DND-41 (cell line): ENCODE measurements at regions not wholly inside any gene's neighbourhood (a gene's known extent, or its start where the extent isn't known, plus 50 kb on each side); places are given as distances from the start of the nearest gene placed in this dataset.

Experiments used
- ATAC-seq: fragments of 200-7000 bp; cut with Tn5 transposase; 3 replicates; pipeline ENCODE4 v1.9.1; 2021; ENCODE audit warnings: low read depth; ENCODE audit not compliant: insufficient read depth
- DNase-seq: peaks from one replicate; pipeline ENCODE4 v3.0.0-alpha.2; 2020
- H2AFZ ChIP-seq: 2 replicates; pipeline ENCODE4 v1.6.0; 2012; ENCODE audit warnings: low read depth, low read length
- H3K27ac ChIP-seq: 2 replicates; pipeline ENCODE4 v1.5.1; 2012; ENCODE audit warnings: low read length, inconsistent platforms
- H3K27me3 ChIP-seq: fragments of 200-600 bp; sonication (generic); 2 replicates; pipeline ENCODE4 v1.6.0; 2012; ENCODE audit warnings: low read length, mild to moderate bottlenecking, inconsistent platforms; ENCODE audit not compliant: insufficient read depth, poor library complexity
- H3K36me3 ChIP-seq: 2 replicates; pipeline ENCODE4 v1.5.1; 2012; ENCODE audit warnings: low read length, inconsistent platforms; ENCODE audit not compliant: insufficient read depth
- H3K4me1 ChIP-seq: 2 replicates; pipeline ENCODE4 v1.5.1; 2012; ENCODE audit warnings: mild to moderate bottlenecking, low read length; ENCODE audit not compliant: insufficient read depth
- H3K4me2 ChIP-seq: 2 replicates; pipeline ENCODE4 v1.6.0; 2012; ENCODE audit warnings: mild to moderate bottlenecking, moderate library complexity, low read length, inconsistent platforms; ENCODE audit not compliant: insufficient read depth
- H3K4me3 ChIP-seq, 2 experiments: fragments of 200-600 bp in 1 of 2; shearing (Covaris generic) in 1 of 2; 2 replicates each; pipeline ENCODE4 v1.5.1; 2012 to 2016; ENCODE audit warnings: inconsistent platforms in 2 of 2, low read length in 2 of 2, mild to moderate bottlenecking in 2 of 2, low read depth in 1 of 2, moderate library complexity in 1 of 2
- H3K79me2 ChIP-seq: 2 replicates; pipeline ENCODE4 v1.6.0; 2012; ENCODE audit warnings: low read length, inconsistent platforms; ENCODE audit not compliant: insufficient read depth
- H3K9ac ChIP-seq: 2 replicates; pipeline ENCODE4 v1.6.0; 2012; ENCODE audit warnings: low read depth, mild to moderate bottlenecking, inconsistent platforms, low read length, moderate library complexity
- H3K9me3 ChIP-seq: 2 replicates; pipeline ENCODE4 v1.5.1; 2012; ENCODE audit warnings: low read length, moderate library complexity, mild to moderate bottlenecking, inconsistent platforms; ENCODE audit not compliant: insufficient read depth, severe bottlenecking
- H4K20me1 ChIP-seq: 2 replicates; pipeline ENCODE4 v1.6.0; 2012; ENCODE audit warnings: low read length; ENCODE audit not compliant: insufficient read depth
- CTCF ChIP-seq: IDR thresholded peaks from 2 replicates; pipeline ENCODE4 v1.5.1; 2012; ENCODE audit warnings: borderline replicate concordance, low read length, moderate library complexity, mild to moderate bottlenecking; ENCODE audit not compliant: poor library complexity, severe bottlenecking; ENCODE audit errors: extremely low read depth
- EZH2 ChIP-seq: IDR thresholded peaks from 3 replicates; pipeline ENCODE4 v1.6.1; 2012; ENCODE audit warnings: borderline replicate concordance, low read depth, mild to moderate bottlenecking, moderate library complexity, low read length, inconsistent platforms; ENCODE audit not compliant: severe bottlenecking

- Histone ChIP-seq H3K4me2 (no peak overlapping the region), H3K27me3 (no peaks in the 10 kb centered on the region), H3K4me1 (no peaks in the 10 kb centered on the region), H3K9me3 (no peaks in the 10 kb centered on the region), H3K79me2 (no peaks in the 10 kb centered on the region), H3K27ac (no peak overlapping the region), H2AFZ (no peak overlapping the region), H3K4me3 (no peak overlapping the region), H4K20me1 (no peaks in the 10 kb centered on the region), H3K9ac (no peak overlapping the region), H3K36me3 (no peaks in the 10 kb centered on the region)
- no peak for ATAC-seq
- DNase-seq = no peak
- no peak for TF ChIP-seq CTCF
- TF ChIP-seq EZH2 = no peak
Measured at GRCh38 chr5:104247260-104247659, 684.7 kb upstream of the NUDT12 start.

GRCh38 chr5:104241046-104241445, 678.5 kb upstream of the NUDT12 start:
- no peaks in the 10 kb centered on the region for H3K27me3 ChIP-seq
- H3K9ac ChIP-seq = no peak overlapping the region
- no peak overlapping the region for H2AFZ ChIP-seq
- H3K4me3 ChIP-seq = no peak overlapping the region
- TF ChIP-seq EZH2 (no peak), CTCF (no peak)
- H3K36me3 ChIP-seq = no peaks in the 10 kb centered on the region
- H3K9me3 ChIP-seq = no peaks in the 10 kb centered on the region
- no peaks in the 10 kb centered on the region for H3K4me1 ChIP-seq
- ATAC-seq = no peak
- no peak for DNase-seq
- H3K27ac ChIP-seq = no peak overlapping the region
- H4K20me1 ChIP-seq = no peaks in the 10 kb centered on the region
- no peaks in the 10 kb centered on the region for H3K79me2 ChIP-seq
- H3K4me2 ChIP-seq = no peak overlapping the region

- Histone ChIP-seq H3K27ac (no peak overlapping the region), H3K27me3 (no peaks in the 10 kb centered on the region), H3K4me2 (no peak overlapping the region), H3K36me3 (no peaks in the 10 kb centered on the region), H4K20me1 (no peaks in the 10 kb centered on the region), H3K4me3 (no peak overlapping the region), H2AFZ (no peak overlapping the region), H3K9me3 (no peaks in the 10 kb centered on the region), H3K79me2 (no peaks in the 10 kb centered on the region), H3K9ac (no peak overlapping the region), H3K4me1 (no peaks in the 10 kb centered on the region)
- no peak for ATAC-seq
- TF ChIP-seq EZH2 (no peak), CTCF (no peak)
- no peak for DNase-seq
Measured at GRCh38 chr5:104237586-104237985, 675.0 kb upstream of the NUDT12 start.
